Stomach smooth muscle (tissue), 2 donors: ENCODE measurements at regions not wholly inside any gene's neighbourhood (a gene's known extent, or its start where the extent isn't known, plus 50 kb on each side); places are given as distances from the start of the nearest gene placed in this dataset.

ENCODE experiments used
- H3K27ac ChIP-seq: one replicate; pipeline ENCODE4 v1.7.0; 2013; ENCODE audit warnings: mild to moderate bottlenecking, low read length, inconsistent platforms
- H3K27me3 ChIP-seq, 2 donors: one replicate each; pipeline ENCODE4 v1.7.0; 2013; ENCODE audit warnings: low read length in 2 of 2; ENCODE audit not compliant: insufficient read depth in 2 of 2, control insufficient read depth in 1 of 2
- H3K36me3 ChIP-seq, 2 donors: one replicate each; pipeline ENCODE4 v1.7.0; 2013; ENCODE audit warnings: low read length in 2 of 2; ENCODE audit not compliant: control insufficient read depth in 2 of 2, insufficient read depth in 2 of 2
- H3K4me1 ChIP-seq: one replicate; pipeline ENCODE4 v1.7.0; 2013; ENCODE audit warnings: low read length; ENCODE audit not compliant: control insufficient read depth, insufficient read depth
- H3K4me3 ChIP-seq, 2 donors: one replicate each; pipeline ENCODE4 v1.7.0; 2013; ENCODE audit warnings: low read length in 2 of 2
- H3K9ac ChIP-seq, 2 donors: one replicate each; pipeline ENCODE4 v1.7.0; 2013; ENCODE audit warnings: low read length in 2 of 2, mild to moderate bottlenecking in 1 of 2
- H3K9me3 ChIP-seq, 2 donors: one replicate each; pipeline ENCODE4 v1.7.0; 2013; ENCODE audit warnings: low read length in 2 of 2; ENCODE audit not compliant: control insufficient read depth in 2 of 2
- donor health status: healthy.
- donor health status: Pancreatic carcinoma.

- Histone ChIP-seq H3K9me3 (peaks cover 0 to 2% of the 10 kb centered on the region in 2 donors), H3K4me1 (peaks cover 7% of the 10 kb centered on the region), H3K27me3 (no peaks in the 10 kb centered on the region), H3K4me3 (peak overlapping the region in 1 of 2 donors; percentile 56), H3K9ac (no peak overlapping the region), H3K27ac (peak overlapping the region; percentile 76), H3K36me3 (no peaks in the 10 kb centered on the region)
These were observed 1211.5 kb downstream of the SORCS1 start for GRCh38 chr10:105953056-105953455.

- Histone ChIP-seq H3K36me3 (no peaks in the 10 kb centered on the region), H3K9ac (no peak overlapping the region), H3K27ac (peak overlapping the region; percentile 76), H3K27me3 (no peaks in the 10 kb centered on the region), H3K4me3 (peak overlapping the region; percentile 20 to 35), H3K4me1 (peaks cover 7% of the 10 kb centered on the region), H3K9me3 (peaks cover 0 to 2% of the 10 kb centered on the region in 2 donors)
These were observed 1212.4 kb downstream of the SORCS1 start for GRCh38 chr10:105952153-105952552.

- Histone ChIP-seq H3K27ac (no peak overlapping the region), H3K9me3 (no peaks in the 10 kb centered on the region), H3K36me3 (no peaks in the 10 kb centered on the region), H3K27me3 (no peaks in the 10 kb centered on the region), H3K9ac (no peak overlapping the region), H3K4me3 (no peak overlapping the region), H3K4me1 (peaks cover 10% of the 10 kb centered on the region)
These were observed 1214.1 kb downstream of the SORCS1 start for GRCh38 chr10:105950410-105950809.

- Histone ChIP-seq H3K27ac (no peak overlapping the region), H3K4me1 (peaks cover 10% of the 10 kb centered on the region), H3K27me3 (no peaks in the 10 kb centered on the region), H3K36me3 (no peaks in the 10 kb centered on the region), H3K4me3 (no peak overlapping the region), H3K9ac (no peak overlapping the region), H3K9me3 (no peaks in the 10 kb centered on the region)
These were observed 1214.8 kb downstream of the SORCS1 start for GRCh38 chr10:105949721-105950120.

- Histone ChIP-seq H3K27ac (no peak overlapping the region), H3K9ac (no peak overlapping the region), H3K9me3 (peaks cover 0 to 4% of the 10 kb centered on the region in 2 donors), H3K36me3 (no peaks in the 10 kb centered on the region), H3K4me1 (no peaks in the 10 kb centered on the region), H3K4me3 (no peak overlapping the region), H3K27me3 (no peaks in the 10 kb centered on the region)
These were observed 1239.3 kb downstream of the SORCS1 start for GRCh38 chr10:105925045-105925785.

- Histone ChIP-seq H3K9ac (no peak overlapping the region), H3K4me3 (no peak overlapping the region), H3K36me3 (no peaks in the 10 kb centered on the region), H3K27me3 (no peaks in the 10 kb centered on the region), H3K27ac (no peak overlapping the region), H3K4me1 (no peaks in the 10 kb centered on the region), H3K9me3 (peaks cover 0 to 4% of the 10 kb centered on the region in 2 donors)
These were observed 1243.2 kb downstream of the SORCS1 start for GRCh38 chr10:105921348-105921747.

- H3K36me3 ChIP-seq: no peaks in the 10 kb centered on the region
These were observed 1250.1 kb downstream of the SORCS1 start for GRCh38 chr10:105914432-105914831.

GRCh38 chr10:105908701-105909100 is 1255.8 kb downstream of the SORCS1 start:
- no peak overlapping the region for H3K4me3 ChIP-seq
- no peaks in the 10 kb centered on the region for H3K36me3 ChIP-seq
- no peaks in the 10 kb centered on the region for H3K4me1 ChIP-seq
- H3K27ac ChIP-seq: no peak overlapping the region
- H3K9me3 ChIP-seq: no peaks in the 10 kb centered on the region
- H3K9ac ChIP-seq: no peak overlapping the region
- no peaks in the 10 kb centered on the region for H3K27me3 ChIP-seq

More at GRCh38 chr10:105914432-105914831, 1250.1 kb downstream of the SORCS1 start:
- H3K4me3 ChIP-seq: no peak overlapping the region
- H3K9me3 ChIP-seq: no peaks in the 10 kb centered on the region
- H3K27ac ChIP-seq: no peak overlapping the region
- H3K4me1 ChIP-seq: no peaks in the 10 kb centered on the region
- H3K9ac ChIP-seq: no peak overlapping the region
- no peaks in the 10 kb centered on the region for H3K27me3 ChIP-seq

- Histone ChIP-seq H3K4me1 (no peaks in the 10 kb centered on the region), H3K9me3 (peaks cover 0 to 3% of the 10 kb centered on the region in 2 donors)
These were observed 1244.4 kb downstream of the SORCS3 start for GRCh38 chr10:105885495-105885894.

GRCh38 chr10:105879401-105879800 is 1238.3 kb downstream of the SORCS3 start:
- Histone ChIP-seq H3K4me1 (no peaks in the 10 kb centered on the region), H3K4me3 (no peak overlapping the region)

More at GRCh38 chr10:105885495-105885894, 1244.4 kb downstream of the SORCS3 start:
- Histone ChIP-seq H3K9ac (no peak overlapping the region), H3K36me3 (no peaks in the 10 kb centered on the region), H3K27ac (no peak overlapping the region), H3K27me3 (no peaks in the 10 kb centered on the region), H3K4me3 (no peak overlapping the region)

GRCh38 chr10:105875050-105875449 is 1234.0 kb downstream of the SORCS3 start:
- no peaks in the 10 kb centered on the region for H3K36me3 ChIP-seq
- H3K27me3 ChIP-seq: no peaks in the 10 kb centered on the region
- no peak overlapping the region for H3K4me3 ChIP-seq
- H3K27ac ChIP-seq: no peak overlapping the region
- H3K9me3 ChIP-seq: no peaks in the 10 kb centered on the region
- no peaks in the 10 kb centered on the region for H3K4me1 ChIP-seq
- no peak overlapping the region for H3K9ac ChIP-seq

More at GRCh38 chr10:105879401-105879800, 1238.3 kb downstream of the SORCS3 start:
- Histone ChIP-seq H3K9ac (no peak overlapping the region), H3K27ac (no peak overlapping the region), H3K9me3 (no peaks in the 10 kb centered on the region), H3K36me3 (no peaks in the 10 kb centered on the region), H3K27me3 (no peaks in the 10 kb centered on the region)
